T47D (cell line): ENCODE measurements at regions not wholly inside any gene's neighbourhood (a gene's known extent, or its start where the extent isn't known, plus 50 kb on each side); places are given as distances from the start of the nearest gene placed in this dataset.
"Not testable (repeated sequence)": the region's sequence is repeated elsewhere in the genome, so short reads cannot be mapped to it uniquely, and the experiment has no call there.

Experiments
- DNase-seq, 2 experiments: peaks; one replicate each; pipeline versions ENCODE4 v3.0.0 to v3.0.0-alpha.2; 2011 to 2012; ENCODE audit warnings: low read depth in 1 of 2, low spot score in 1 of 2
- JUND ChIP-seq: IDR thresholded peaks from 2 replicates; pipeline ENCODE4 v1.6.1; 2012; ENCODE audit warnings: low read depth
- in situ Hi-C: cut with HindIII; loops from 2 replicates; pipeline ENCODE4 v1.10.0; 2016; ENCODE audit warnings: low sequenced_read_pairs, low pct_unique_long_range_greater_than_20kb

DNA sequence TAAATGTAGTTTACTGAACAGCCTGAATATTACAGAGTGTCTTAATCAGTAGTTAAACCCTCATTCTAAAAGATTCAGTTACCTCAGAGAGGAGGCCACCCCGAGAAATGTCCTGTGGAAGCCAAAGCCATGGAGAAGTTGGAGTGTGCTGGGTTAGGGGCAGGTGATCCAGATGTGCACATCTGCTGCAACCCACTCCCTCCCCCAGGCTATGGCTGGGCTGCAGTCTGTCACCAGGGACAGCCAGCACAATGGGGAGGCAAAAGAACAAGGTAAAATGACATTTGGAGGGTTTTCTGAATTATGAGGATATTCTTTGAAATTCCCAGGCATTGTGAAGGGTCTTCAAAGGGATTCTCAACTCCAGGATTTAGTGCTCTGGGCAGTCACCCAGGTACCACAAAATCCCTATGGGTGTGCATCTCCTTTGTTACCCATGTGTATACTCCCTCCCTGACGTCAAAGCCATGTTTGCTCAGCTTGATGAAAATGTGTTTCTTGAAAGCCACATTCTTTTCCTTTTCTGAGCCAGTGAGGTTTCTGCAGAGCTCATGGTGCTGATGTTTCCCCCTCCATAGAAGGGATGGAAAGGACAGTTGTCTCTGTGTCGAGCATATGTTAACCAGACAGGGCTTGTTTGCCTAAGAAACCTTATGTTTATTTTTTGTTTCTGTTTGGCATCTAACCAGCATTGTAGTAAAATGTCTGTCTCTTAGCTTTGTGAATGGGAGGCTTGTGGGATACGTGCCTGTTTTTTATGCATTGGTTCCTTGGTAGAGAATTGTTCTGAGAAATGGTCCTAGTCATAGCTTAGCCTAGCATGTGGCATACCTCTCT, 212.3 kb upstream of the TBX18 start:
- in situ Hi-C loops, result no loop called here
- DNase-seq, result no peak
- TF ChIP-seq JUND, result no peak

DNA sequence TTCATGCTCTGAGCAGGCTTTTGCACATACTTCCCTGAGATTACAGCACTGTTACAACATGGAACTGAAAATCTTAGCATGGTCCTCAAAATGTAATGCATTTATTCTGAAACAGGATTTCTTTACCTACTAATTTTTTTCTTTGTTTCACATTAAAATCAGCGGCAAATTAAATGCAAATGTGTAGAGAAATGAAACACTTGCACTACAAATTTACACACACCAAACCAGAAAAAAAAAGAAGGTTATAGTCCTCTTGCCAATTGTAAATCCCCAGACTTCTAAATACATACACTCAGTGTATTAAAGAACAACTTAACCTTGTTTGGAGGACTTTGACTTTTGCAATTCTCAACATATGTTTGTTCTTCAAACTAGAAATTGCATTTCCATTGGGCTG, 210.9 kb upstream of the TBX18 start:
- DNase-seq, result no peak
- no peak for TF ChIP-seq JUND
- in situ Hi-C loops, result no loop called here

DNA sequence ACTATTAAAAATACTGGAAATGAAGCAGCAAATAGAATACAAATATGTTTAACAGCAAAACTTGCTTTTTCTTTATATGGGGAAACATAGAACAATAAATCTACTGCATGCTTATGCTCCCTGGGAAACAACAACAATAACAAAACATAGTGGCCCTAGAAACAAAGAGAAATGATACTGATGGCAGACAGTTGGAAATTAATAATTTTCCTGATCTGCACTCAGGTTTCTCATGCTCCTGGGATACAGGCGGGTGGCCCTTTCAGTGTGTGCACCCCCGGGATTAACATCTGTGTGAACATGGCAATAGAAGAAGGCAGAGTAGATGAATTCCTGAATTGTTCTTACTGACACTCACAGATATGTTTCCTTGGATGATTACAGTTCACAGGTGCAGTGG, 209.2 kb upstream of the TBX18 start:
- no peak for TF ChIP-seq JUND
- DNase-seq, result no peak
- in situ Hi-C loops, result no loop called here

DNA sequence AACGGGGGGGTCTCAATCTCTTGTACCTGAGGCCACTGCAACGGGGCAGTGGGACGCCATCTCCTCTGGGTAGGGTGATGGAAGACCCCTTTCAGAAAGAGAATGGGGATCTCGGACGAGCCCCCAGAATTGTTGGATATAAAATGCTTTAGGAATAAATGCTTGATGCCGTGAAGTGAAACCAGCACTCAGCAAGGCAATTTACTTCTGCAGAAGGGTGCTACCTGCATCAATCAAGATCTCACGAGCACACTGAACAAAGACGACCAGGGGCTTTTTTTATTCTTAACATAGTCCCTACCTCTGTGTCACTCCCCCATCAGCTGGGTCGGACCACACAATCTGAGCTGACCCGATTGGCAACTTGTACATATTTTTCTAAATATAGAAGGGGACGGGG, 203.6 kb upstream of the TBX18 start:
- in situ Hi-C loops, result no loop called here
- no peak for DNase-seq
- no peak for TF ChIP-seq JUND

DNA sequence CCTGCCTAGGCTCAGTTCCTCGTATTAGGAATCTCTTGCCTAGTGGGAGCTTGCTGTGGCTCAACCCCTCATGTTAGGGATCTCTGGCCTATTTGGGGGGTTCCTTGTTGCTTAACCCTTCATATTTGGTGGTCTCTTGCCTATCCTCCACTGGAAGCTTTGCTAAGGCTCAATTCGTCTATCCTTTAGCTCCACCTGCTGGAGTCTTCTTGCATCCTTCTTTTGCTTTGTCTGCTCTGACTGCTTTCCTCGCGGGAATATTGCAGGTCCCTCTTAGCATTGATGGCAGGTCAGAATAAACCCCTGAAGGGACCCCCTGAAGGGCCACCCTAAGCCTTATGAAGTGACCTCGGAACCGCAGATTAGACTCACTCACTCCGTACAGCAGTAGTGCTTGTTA, 203.0 kb upstream of the TBX18 start:
- no peak for TF ChIP-seq JUND
- in situ Hi-C loops, result no loop called here
- DNase-seq, result peak; percentile 10 to 53

DNA sequence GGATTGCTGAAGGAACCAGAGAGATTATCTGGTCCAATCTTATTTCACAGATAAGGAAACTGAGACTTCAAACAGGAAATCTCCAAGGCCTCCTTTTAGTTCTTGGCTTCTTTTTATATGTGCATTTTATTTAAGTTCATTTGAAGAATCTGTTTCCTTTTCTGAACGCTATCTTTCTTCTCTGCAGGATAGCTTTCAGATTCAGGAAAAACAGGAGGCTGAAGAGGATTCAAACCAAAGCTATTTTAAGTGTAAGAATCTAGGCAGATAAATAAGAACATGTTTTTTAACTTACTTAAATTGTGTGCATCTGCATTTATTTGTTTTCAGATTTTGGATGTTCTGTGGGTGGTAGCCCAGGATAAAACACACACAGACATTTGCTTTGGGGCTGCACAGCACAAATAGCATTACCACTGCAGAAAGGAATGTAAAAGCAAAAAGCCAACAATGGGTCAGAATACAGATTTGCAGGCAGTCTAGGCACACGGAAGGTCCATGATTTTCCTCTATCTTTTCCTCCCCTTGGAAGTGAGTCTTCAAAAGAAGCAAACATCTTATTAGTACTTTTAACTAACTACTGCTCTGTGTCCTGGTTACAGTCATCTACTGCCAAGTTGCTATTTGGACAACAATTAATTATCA, 188.8 kb upstream of the TBX18 start:
- DNase-seq, result no peak
- TF ChIP-seq JUND, result no peak
- in situ Hi-C loops, result no loop called here

DNA sequence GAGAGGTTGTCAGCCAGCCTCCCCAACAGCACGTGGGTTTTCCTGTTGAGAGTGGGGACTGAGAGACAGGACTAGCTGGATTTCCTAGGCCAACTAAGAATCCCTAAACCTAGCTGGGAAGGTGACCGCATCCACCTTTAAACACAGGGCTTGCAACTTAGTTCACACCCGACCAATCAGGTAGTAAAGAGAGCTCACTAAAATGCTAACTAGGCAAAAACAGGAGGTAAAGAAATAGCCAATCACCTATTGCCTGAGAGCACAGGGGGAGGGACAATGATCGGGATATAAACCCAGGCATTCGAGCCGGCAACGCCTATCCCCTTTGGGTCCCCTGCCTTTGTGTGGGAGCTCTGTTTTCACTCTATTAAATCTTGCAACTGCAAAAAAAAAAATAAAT, 180.5 kb upstream of the TBX18 start:
- DNase-seq, in situ Hi-C loops: not testable (repeated sequence)

DNA sequence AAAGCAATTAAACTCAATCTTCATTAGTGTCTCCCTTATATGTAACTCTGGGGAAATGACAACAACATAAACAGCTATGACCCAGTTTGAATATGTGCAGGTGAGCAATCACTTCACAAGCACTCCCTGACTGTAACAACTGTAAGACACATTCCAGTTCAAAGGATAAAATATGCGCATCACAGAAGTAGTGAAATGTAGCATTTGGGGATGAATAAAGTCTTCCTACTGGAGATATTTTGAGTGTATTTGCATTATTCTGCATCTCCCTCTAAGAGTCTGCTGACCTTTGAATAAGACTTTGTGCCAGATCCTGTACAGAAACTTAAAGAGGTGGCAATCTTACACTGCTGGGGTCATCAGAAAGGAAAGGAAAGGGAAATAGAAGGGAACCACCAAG, 179.5 kb upstream of the TBX18 start:
- in situ Hi-C loops, result no loop called here
- TF ChIP-seq JUND, result no peak

DNA sequence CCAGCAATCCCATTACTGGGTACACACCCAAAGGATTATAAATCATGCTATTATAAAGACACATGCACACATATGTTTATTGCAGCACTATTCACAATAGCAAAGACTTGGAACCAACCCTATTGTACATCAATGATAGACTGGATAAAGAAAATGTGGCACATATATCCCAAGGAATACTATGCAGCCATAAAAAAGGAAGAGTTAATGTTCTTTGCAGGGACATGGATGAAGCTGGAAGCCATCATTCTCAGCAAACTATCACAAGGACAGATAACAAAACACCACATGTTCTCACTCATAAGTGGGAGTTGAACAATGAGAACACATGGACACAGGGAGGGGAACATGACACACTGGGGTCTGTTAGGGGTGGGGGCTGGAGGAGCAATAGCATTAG, 177.2 kb upstream of the TBX18 start:
- in situ Hi-C loops, result not testable (repeated sequence)

More for the DNA sequence above, 179.5 kb upstream of the TBX18 start:
- no peak for DNase-seq

DNA sequence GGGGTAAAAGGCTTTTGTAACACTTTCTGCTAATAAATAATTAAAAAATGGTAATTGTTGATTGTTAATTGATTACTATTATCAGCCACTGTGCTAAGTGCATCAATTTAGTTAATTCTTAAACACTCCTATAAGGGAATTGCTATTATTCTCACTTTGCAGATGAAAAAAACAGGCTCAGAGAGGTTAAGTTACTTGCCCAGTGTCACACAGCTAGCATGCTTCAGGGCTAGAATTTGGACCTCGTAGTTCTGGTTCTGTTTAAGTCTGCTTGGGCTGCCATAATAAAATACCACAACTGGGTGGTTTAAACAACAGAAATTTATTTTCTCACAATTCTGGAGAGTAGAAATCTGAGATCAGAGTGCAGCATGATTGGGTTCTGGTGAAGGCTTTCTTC, 164.8 kb upstream of the TBX18 start:
- in situ Hi-C loops, result no loop called here
- no peak for TF ChIP-seq JUND

More for the DNA sequence above, 177.2 kb upstream of the TBX18 start:
- DNase-seq, result not testable (repeated sequence)

DNA sequence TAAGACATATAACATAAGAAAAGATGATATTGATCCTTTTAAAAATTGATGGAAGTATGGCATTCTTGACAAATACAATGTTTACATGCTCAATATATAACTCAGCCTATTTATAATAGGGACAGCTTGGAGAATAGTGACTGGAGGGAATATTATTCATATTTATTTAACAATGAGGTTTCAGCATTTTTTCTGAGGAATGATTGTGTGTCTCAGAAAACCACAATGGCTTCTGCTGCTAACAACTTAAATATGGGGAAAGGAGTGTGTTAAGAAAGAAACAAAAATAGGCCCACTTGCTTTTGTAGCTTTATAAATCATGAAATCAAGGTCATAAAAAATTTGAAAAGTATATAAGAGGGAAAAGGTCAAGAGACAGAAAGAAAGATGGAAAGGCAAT, 163.2 kb upstream of the TBX18 start:
- TF ChIP-seq JUND, result no peak
- in situ Hi-C loops, result no loop called here
- no peak for DNase-seq

More for the DNA sequence above, 164.8 kb upstream of the TBX18 start:
- DNase-seq, result no peak

DNA sequence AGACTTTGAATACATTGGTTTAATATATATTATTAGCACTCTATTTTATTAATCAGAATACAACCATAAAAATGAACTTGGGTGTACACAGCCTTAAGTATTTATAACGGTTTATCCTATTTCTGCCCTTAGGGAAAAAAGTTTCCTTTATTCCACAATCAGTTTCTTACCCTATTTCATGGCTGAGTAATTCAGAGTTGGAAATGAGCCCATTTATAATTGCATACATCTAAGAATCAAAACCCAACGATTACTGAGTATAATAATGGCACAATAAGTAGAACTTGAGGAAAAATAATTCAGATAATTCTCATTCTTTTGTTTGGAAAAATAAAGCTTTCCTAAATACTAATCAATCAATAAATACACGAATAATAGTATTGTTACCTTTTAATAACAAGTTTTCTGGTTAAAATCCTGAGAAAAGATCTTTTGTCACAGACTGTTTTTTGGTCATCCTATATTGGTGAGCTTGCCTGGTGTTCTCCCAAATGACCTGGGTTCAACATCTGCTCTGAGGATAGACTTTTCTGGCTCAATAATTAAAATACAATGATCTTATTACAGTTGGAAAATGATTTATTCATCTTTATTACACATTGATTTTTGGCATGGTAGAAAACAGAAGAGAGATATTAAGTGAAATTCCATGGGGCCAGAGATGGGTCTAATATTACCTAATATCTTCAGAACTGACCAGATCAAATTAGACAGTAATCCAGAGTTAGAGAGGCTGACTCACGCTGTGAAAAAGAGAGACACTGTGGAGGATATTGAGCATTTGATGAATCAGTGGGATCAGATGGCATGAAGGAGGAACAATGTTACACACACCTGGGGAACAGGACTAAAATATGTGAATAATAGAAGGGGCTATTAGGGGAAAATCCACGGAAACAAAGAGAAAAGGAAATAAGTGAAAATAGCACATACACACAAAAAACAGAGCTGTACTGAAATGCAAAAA, 162.1 kb upstream of the TBX18 start:
- in situ Hi-C loops, result no loop called here
- DNase-seq, result no peak
- TF ChIP-seq JUND, result no peak

DNA sequence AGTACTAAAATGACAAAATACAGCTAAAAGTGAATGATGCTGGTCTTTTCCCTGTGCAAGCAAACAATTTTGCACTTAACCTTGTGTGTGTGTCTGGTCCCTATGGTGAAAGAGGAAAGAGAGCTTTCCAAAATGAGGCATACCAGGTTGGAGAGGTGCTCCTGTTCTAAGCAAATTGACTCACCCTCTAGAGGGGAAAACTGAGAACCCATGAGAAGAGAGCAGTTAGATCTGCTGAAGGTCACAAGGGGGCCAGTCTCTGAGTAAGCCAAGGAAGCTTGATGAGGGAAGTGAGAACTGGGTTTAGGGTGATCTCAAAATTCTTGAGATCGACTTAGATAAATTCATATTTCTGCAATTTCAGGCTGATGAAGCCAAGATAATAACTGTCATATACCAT, 157.5 kb upstream of the TBX18 start:
- in situ Hi-C loops, result no loop called here
- DNase-seq, result no peak
- no peak for TF ChIP-seq JUND
